Transverse colon (tissue), 4 donors: ENCODE measurements at regions not wholly inside any gene's neighbourhood (a gene's known extent, or its start where the extent isn't known, plus 50 kb on each side); places are given as distances from the start of the nearest gene placed in this dataset.

ENCODE experiments used
- DNase-seq: peaks from one replicate; pipeline ENCODE4 v3.0.0-alpha.2; 2019
- H3K27ac ChIP-seq, 4 donors: fragments of 200-600 bp; sonication (generic); 2 replicates each; pipeline ENCODE4 v1.5.1; 2016 to 2018; ENCODE audit warnings: inconsistent platforms in 4 of 4
- H3K27me3 ChIP-seq: fragments of 200-600 bp; sonication (generic); 2 replicates; pipeline ENCODE4 v1.5.1; 2017; ENCODE audit warnings: inconsistent platforms
- H3K36me3 ChIP-seq, 4 donors: fragments of 200-600 bp; sonication (generic); 2 replicates each; pipeline ENCODE4 v1.5.1; 2017 to 2019; ENCODE audit warnings: inconsistent platforms in 4 of 4
- H3K4me1 ChIP-seq, 4 donors: fragments of 200-600 bp; sonication (generic); 2 replicates each; pipeline ENCODE4 v1.5.1; 2017 to 2020; ENCODE audit warnings: inconsistent platforms in 4 of 4
- H3K4me3 ChIP-seq, 4 donors: fragments of 200-600 bp; sonication (generic); 1 replicate in 1 of 4; 2 replicates in 3 of 4; pipeline versions ENCODE4 v1.5.1 to v1.6.1; 2017 to 2019; ENCODE audit warnings: inconsistent platforms in 4 of 4
- H3K9me3 ChIP-seq, 2 donors: fragments of 200-600 bp; sonication (generic); 2 replicates each; pipeline ENCODE4 v1.5.1; 2017 to 2019; ENCODE audit warnings: inconsistent platforms in 2 of 2
- EP300 ChIP-seq: sonication (generic); formaldehyde crosslinking; IDR thresholded peaks from one replicate; pipeline ENCODE4 v1.6.1; 2017; ENCODE audit warnings: antibody characterized with exemption, low read depth
- POLR2A ChIP-seq: fragments of 450-650 bp; IDR thresholded peaks from one replicate; pipeline ENCODE4 v1.6.1; 2016; ENCODE audit warnings: antibody characterized with exemption, mild to moderate bottlenecking, moderate library complexity
- POLR2AphosphoS5 ChIP-seq, 3 donors: sonication (generic); formaldehyde crosslinking; IDR thresholded peaks; one replicate each; pipeline ENCODE4 v1.6.1; 2016; ENCODE audit warnings: antibody characterized with exemption in 3 of 3
- WGBS, 2 donors: methylation state at CpG; one replicate each; pipeline ENCODE4 v1.1.5; 2018; ENCODE audit warnings: low coverage in 1 of 2; 5-methylcytosine and 5-hydroxymethylcytosine counted together
- in situ Hi-C, 4 donors: fragments of 200-750 bp; cut with MboI; loops; one replicate each; pipeline versions ENCODE4 v1.15.0 to v1.15.1; 2017; ENCODE audit warnings: low sequenced_read_pairs in 3 of 4, low pct_ligation_motif_present in 1 of 4, low pct_unique_long_range_greater_than_20kb in 1 of 4
- intact Hi-C: fragments of 100-400 bp; cut with DNase I; formaldehyde crosslinking; loops from one replicate; pipeline ENCODE4 v1.15.1; 2023; ENCODE audit warnings: low total_unique reads
- TF ChIP-seq, protein P1 (sequence below), 5 experiments: fragments of 200-600 bp in 3 of 5; fragments of 450-650 bp in 2 of 5; sonication (generic) in 3 of 5; IDR thresholded peaks; 1 replicate in 2 of 5; 2 replicates in 3 of 5; pipeline ENCODE4 v1.5.1; 2016 to 2017; ENCODE audit warnings: antibody characterized with exemption in 5 of 5, inconsistent platforms in 3 of 5, mild to moderate bottlenecking in 2 of 5, moderate library complexity in 1 of 5

DNA sequence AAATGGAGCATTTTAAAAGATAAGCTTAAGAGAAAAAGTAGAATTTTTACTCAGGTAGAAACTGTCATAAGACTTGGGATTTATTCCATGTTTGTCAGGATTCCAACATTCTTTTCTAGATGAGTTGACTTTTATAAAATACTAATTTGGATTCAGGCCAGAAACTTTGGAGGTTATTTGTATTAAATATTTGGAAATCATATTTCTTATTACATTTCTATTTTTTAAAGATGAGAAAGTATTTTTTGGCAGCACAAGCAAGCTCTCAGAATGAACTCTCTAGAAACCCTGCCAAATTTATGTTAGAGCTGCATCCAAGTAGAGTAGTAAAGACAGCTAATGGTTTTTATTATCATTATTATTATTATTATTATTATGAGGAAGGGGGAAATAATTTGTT, 1014.9 kb upstream of the GJE1 start:
- TF ChIP-seq, protein P1, sequence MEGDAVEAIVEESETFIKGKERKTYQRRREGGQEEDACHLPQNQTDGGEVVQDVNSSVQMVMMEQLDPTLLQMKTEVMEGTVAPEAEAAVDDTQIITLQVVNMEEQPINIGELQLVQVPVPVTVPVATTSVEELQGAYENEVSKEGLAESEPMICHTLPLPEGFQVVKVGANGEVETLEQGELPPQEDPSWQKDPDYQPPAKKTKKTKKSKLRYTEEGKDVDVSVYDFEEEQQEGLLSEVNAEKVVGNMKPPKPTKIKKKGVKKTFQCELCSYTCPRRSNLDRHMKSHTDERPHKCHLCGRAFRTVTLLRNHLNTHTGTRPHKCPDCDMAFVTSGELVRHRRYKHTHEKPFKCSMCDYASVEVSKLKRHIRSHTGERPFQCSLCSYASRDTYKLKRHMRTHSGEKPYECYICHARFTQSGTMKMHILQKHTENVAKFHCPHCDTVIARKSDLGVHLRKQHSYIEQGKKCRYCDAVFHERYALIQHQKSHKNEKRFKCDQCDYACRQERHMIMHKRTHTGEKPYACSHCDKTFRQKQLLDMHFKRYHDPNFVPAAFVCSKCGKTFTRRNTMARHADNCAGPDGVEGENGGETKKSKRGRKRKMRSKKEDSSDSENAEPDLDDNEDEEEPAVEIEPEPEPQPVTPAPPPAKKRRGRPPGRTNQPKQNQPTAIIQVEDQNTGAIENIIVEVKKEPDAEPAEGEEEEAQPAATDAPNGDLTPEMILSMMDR (IDR thresholded peaks at IDR 0.05) = no peak
- TF ChIP-seq POLR2AphosphoS5 (IDR thresholded peaks at IDR 0.05) (no peak), POLR2A (no peak), EP300 (no peak)
- Histone ChIP-seq H3K4me1 (no peaks in the 10 kb centered on the region), H3K36me3 (no peaks in the 10 kb centered on the region), H3K27ac (no peak overlapping the region), H3K27me3 (no peaks in the 10 kb centered on the region), H3K4me3 (no peak overlapping the region), H3K9me3 (no peaks in the 10 kb centered on the region)
- intact Hi-C loops (no loop called here), in situ Hi-C loops (no loop called here)
- DNase-seq = no peak

DNA sequence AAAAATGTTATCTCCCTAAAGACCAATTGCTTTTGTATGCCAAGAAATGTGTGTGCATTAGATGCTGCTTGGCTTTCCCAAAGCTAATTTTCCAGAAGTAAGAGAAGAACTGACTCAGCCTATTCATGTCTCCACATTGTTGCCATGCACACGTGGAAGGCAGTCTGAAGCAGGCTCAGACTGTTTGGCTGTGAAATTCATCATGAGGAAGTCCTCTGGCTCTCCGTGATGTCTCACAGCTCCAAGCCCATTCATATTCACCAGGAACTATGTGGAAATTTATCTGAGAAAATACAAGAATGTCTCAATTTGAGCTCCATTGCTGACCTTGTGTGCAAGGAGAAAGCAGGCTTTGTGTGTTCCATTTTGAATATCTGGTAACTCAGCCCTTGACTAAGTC, 1022.2 kb upstream of the GJE1 start:
- H3K4me3 ChIP-seq = no peak overlapping the region
- TF ChIP-seq EP300 (no peak), POLR2A (no peak)
- TF ChIP-seq, protein P1 (IDR thresholded peaks at IDR 0.05) = no peak
- 63 to 100% methylated on average over 1 to 2 of the region's 2 CpGs for WGBS, 2 donors
- intact Hi-C loops (no loop called here), in situ Hi-C loops (no loop called here)
- no peaks in the 10 kb centered on the region for H3K27me3 ChIP-seq
- no peak overlapping the region for H3K27ac ChIP-seq
- no peaks in the 10 kb centered on the region for H3K36me3 ChIP-seq
- no peaks in the 10 kb centered on the region for H3K4me1 ChIP-seq
- no peak for DNase-seq
- H3K9me3 ChIP-seq = no peaks in the 10 kb centered on the region

DNA sequence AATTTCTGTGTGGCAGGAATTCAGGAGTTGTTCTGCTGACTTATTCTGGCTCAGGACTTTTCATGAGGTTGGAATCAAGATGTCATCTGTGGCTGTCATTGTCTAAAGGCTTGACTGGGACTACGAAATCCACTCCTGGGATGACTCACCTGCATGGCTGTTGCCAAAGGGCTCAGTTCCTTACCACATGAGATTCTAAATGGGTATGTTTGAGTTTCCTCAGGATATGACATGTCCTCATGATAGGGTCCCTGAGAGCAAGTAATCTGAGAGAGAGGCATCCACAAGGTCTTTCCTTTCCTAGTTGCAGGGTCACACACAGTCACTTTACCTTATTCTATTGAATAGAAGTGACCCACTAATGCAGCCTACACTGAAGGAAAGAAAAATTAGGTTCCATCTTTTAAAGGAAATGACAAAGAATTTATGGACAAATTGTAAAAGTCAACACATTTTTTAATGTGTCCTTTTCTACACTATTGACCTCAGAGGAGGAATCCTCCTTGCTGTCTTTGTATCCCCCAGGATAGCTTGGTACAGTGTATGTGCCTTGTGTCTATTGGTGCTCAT, 1025.0 kb upstream of the GJE1 start:
- DNase-seq = no peak
- Histone ChIP-seq H3K27ac (no peak overlapping the region), H3K4me3 (no peak overlapping the region), H3K4me1 (no peaks in the 10 kb centered on the region), H3K36me3 (no peaks in the 10 kb centered on the region), H3K9me3 (no peaks in the 10 kb centered on the region), H3K27me3 (no peaks in the 10 kb centered on the region)
- intact Hi-C loops (no loop called here), in situ Hi-C loops (no loop called here)
- TF ChIP-seq POLR2A = no peak
- TF ChIP-seq EP300 = no peak
- no peak for TF ChIP-seq POLR2AphosphoS5 (IDR thresholded peaks at IDR 0.05)
- TF ChIP-seq, protein P1 (IDR thresholded peaks at IDR 0.05) = no peak
- WGBS, 2 donors = 82% methylated on average over 1 of the region's 1 CpG; no CpG with 5 or more reads in 1 of the 2 donors

DNA sequence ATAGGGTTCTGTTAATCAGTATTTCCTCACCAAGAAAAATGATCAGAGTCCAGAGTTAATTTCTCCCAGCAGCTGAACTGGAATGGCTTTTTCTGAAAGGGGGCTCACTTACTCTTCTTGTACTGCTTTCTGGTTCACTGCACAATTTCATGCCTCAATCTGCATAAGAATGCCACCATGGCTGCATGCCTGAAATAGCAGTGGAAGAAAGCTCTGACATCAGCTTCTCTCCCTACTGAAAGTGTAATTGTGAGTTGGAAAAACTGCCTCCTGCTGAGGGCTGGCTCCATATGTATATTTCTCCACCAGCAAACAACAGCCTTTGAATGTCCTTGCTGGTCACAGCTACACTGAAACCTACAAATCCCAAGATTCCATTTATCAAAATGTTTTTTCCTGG, 1027.2 kb upstream of the GJE1 start:
- in situ Hi-C loops (no loop called here), intact Hi-C loops (no loop called here)
- no peaks in the 10 kb centered on the region for H3K36me3 ChIP-seq
- no peak for DNase-seq
- no peaks in the 10 kb centered on the region for H3K4me1 ChIP-seq
- no peak overlapping the region for H3K27ac ChIP-seq
- TF ChIP-seq, protein P1 (IDR thresholded peaks at IDR 0.05) = no peak
- TF ChIP-seq POLR2A (no peak), EP300 (no peak), POLR2AphosphoS5 (IDR thresholded peaks at IDR 0.05) (no peak)
- H3K4me3 ChIP-seq = no peak overlapping the region
- H3K9me3 ChIP-seq = no peaks in the 10 kb centered on the region
- H3K27me3 ChIP-seq = no peaks in the 10 kb centered on the region
